COLO829 (cell line): ENCODE measurements at regions not wholly inside any gene's neighbourhood (a gene's known extent, or its start where the extent isn't known, plus 50 kb on each side); places are given as distances from the start of the nearest gene placed in this dataset.
"Not testable (repeated sequence)": the region's sequence is repeated elsewhere in the genome, so short reads cannot be mapped to it uniquely, and the experiment has no call there.

Experiments used
- DNase-seq: peaks from one replicate; pipeline ENCODE4 v3.0.0; 2012; ENCODE audit warnings: low spot score

DNA sequence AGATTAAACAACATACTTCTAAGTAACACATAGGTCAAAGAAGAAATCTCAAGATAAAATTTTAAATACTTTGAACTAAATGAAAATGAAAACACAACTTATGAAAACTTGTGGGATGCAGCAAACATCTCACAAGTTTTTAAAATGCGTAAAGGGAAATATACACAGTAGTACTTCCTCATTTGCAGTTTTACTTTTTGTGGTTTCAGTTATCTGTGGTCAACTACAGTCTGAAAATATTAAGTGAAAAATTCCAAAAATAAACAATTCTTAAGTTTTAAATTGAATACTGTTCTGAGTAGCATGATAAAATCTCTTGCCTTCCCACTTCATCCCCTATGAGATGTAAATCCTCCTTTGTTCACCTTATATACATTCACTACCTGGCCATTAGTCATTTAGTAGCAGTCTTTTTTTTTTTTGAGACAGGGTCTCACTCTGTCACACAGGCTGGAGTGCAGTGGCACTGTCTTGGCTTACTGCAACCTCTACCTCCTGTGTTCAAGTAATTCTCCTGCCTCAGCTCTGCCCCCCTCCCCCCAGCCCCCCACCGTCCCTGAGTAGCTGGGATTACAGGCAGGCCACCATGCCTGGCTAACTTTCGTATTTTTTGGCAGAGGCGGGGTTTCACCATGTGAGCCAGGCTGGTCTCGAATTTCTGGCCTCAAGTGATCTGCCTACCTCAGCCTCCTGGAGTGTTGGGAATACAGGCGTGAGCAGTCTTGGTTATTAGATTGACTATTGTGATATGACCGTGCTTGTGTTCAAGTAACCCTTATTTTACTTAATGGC, 154.6 kb upstream of the AHI1 start:
- DNase-seq = no peak

DNA sequence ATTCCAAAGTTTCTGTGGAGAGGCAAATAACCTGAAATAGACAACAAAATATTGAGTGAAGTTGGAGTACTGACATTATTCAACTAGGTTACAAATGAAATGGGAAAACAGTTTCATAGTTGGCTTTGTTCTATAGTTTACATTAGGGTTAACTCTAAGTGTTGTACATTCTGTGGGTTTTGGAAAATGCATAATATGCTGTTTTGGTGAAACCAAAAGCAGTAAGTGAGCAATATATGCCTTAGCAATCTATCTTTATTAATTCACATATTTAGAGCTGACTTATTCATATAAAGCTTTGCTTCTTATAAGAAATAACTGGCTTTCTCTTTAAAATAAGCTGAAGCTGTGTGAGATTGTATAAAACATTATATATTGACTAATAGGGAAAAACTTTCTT, 157.5 kb upstream of the AHI1 start:
- DNase-seq = no peak

DNA sequence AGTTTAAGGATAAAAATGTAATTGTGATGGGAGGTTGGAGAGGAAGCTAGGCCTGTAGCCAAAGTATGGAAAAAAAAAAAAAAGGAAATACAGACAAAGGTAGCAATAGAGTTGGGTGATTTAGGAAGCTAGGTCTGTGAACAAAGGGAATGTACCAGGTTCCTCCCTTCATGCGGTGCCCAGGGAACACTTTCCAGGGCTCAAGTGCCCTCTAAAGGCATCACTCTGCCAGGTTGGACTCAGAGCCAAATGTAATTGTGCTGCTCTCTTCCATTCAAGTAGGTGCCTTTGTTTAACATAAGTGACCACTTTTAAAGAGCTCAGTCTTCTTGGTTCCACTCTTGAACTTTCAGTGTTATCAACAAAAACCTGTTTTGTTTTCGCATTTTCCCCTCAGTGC, 159.7 kb upstream of the AHI1 start:
- DNase-seq = no peak

DNA sequence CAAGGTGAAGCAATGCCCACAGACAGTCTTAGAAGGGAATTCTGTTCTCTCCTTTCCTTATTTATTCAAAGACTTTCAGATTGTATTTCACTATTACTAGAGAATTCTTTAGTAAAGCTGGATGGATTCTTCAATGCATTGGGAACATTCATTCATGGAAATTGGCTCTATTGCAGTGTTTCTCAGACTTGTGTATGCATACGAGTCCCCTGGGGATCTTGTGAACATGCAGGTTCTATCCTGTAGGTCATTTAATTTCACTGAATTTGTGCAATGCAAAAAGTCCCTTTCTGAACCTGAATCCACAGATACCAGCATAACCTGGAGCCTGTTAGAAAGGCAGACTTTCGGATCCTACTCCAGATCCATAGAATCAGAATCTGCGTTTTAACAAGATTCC, 160.9 kb upstream of the AHI1 start:
- no peak for DNase-seq

DNA sequence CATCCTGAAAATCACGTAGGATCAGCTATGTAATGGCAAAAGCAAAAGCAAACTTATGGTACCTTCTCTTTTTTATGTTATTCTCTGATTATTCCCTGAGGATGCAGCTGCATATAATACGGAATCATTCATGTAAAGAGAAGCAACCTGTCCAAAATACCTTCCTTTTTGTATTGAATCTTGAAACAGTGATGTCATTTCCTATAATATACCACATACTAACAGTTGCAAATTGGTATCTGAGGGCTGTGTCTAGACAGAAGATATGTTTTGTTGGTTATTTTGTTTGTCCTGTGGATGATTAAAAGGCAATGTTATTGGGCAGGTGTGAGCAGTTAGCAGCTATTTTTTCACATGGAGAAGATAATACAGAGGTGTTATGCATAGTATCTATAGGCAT, 161.4 kb upstream of the AHI1 start:
- no peak for DNase-seq

DNA sequence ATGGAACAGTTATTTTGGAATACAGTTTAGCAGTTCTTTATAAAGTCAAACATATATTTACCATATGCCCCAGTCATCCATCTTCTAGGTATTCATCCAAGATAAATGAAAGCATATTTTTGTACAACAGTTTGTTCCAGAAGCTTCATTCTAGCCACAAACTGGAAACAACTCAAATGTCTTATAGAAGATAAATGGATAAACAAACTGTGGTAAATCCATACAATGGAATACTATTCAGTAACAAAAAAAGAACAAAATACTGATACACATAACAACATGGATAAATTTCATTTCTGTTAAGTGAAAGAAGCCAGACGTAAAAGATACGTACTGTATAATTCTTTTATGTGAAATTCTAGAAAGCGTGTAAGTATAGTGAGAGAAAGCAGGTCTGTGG, 167.0 kb upstream of the AHI1 start:
- no peak for DNase-seq

DNA sequence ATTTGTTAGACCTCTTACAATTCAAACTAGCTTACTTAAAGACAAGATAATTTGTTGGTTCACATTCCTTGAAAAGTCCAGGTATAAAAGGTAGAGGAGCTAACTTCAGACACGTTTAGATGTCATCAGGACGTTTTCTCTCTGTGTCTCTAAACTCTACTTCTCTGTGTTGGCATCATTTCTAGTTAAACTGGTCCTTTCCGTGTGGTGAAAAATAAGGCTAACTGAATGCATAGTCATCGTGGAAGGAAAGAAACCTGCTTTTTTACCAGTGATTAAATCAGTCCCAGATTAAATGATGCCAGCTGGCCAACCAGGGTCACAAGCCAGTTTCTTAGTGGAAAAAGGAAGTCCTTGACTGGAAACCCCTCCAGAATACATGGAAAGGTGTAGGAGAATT, 168.4 kb upstream of the AHI1 start:
- DNase-seq = no peak

DNA sequence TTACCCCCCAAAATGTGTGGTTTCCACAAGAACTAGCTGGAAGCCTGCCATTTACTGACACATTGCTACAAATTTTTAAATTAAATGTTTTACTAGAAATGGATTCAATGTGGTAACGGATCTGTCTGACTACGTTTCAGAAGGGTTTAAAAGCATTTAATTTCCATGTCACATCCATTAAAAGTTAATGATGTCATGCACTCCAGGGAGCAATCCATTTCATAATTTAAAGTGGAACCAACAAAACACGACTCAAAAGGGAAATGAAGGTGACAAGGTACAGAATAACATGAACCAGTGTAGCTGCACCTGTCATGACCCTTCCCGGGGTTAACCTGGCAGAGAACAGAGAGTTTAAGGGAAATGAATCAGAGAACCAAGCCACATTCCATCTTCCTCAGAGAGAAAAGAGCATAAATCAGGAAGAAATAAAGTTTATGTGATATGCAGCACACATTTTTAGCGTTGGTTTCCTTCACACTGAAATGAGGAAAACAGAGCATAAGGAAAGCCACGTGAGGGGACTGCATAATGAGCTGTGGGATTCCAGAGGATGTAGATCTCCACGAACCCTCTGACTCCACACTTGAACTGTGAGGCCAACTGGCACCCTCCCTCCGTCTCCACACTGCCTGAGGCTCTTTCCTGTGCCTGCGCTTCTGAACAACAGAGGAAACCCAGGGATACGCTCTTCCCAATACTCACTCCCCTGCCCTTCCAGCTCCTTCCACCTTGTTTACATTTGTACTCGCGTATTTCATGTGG, 170.3 kb upstream of the AHI1 start:
- DNase-seq = peak; percentile 30

DNA sequence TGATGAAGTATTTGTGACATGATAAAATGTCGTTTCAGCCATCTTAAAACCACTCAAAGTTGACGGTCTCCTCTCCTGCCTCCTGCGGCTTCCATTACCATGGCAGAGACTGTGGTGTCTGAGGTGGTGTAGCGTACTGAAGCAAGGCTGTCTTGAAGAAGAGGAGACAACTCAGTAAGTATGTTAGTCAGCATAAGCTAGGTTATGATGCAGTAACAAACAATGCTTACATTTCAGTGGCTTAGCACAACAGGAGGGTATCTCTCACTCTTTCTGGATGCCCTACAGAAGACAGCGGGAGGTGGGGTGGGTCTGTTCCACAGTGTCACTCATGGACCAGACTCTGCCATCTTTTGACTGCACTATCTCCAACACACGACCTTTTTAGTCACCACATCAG, 174.7 kb upstream of the AHI1 start:
- DNase-seq = no peak

DNA sequence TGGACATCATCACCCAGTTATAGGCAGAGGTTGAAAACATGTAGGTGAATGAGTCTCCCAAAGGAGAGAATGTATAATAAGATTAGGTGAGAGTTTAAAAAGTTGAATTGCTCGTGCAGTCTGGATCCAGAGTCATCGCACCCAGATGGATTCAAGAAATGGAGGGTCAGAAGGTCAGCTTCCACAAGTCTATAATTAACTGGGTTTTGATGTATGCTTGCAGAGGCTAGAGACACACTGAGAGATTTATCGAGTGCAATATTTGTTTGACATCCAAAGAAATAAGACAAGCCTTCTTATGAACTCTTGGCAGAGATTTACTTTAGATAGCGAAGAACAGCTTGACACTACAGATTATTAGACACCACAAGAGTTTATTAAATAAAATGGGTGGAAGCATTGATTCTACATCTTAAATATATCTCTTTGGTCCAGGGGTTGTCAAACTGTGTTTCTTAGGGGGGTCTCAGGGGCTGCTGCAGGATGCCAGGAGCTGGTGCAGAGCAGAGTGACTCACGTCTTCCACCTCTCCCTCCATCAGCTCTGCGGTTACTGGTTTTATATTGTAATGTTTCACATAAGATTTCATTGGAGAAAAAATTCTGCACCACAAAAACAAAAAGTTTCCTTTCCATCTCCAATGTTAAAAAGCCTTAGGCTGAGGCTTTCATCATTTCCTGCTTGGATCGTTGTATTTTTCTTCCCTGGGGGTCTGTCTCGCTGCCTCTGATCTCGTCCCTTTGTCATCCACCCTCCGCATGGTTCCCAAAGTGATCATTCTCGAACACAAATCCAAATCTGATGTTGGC, 176.2 kb upstream of the AHI1 start:
- no peak for DNase-seq

DNA sequence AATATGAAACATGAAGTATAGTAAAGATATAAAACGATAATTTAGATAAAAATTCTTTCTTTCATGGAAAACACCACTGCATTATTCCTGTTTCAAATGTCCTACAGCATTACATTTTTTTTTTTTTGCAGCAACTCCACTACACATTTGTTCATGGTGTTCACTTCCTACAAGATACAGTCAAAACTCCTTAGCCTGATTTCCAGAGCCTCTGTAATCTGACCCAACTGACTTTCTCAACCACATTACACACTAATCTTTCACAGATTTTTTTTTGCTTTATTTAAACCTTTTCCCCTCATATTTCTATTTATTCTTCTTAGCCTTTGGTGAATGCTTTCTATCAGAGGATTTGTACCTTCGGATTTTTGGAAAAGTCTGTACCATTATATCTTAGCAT, 176.5 kb upstream of the PDE7B start:
- DNase-seq = no peak

DNA sequence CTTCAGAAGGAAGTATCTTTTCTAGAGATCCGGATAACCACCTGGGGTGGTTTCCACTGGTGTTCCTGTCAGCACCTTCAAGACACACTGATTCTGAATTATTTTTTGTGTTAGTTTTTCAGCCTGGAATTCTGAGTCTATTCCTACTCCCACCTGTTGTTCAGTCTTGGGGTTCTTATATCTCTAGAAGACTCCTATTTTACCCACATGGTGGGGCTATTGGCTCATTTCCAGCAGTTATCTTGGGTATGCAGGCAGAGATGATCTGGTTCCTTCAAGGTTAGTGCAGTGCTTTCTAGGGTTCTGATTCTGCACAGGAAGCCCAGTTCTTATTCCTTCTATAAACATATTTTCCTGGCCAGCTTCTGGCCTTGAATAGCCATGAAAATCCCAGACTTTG, 175.6 kb upstream of the PDE7B start:
- DNase-seq = peak; percentile 13

DNA sequence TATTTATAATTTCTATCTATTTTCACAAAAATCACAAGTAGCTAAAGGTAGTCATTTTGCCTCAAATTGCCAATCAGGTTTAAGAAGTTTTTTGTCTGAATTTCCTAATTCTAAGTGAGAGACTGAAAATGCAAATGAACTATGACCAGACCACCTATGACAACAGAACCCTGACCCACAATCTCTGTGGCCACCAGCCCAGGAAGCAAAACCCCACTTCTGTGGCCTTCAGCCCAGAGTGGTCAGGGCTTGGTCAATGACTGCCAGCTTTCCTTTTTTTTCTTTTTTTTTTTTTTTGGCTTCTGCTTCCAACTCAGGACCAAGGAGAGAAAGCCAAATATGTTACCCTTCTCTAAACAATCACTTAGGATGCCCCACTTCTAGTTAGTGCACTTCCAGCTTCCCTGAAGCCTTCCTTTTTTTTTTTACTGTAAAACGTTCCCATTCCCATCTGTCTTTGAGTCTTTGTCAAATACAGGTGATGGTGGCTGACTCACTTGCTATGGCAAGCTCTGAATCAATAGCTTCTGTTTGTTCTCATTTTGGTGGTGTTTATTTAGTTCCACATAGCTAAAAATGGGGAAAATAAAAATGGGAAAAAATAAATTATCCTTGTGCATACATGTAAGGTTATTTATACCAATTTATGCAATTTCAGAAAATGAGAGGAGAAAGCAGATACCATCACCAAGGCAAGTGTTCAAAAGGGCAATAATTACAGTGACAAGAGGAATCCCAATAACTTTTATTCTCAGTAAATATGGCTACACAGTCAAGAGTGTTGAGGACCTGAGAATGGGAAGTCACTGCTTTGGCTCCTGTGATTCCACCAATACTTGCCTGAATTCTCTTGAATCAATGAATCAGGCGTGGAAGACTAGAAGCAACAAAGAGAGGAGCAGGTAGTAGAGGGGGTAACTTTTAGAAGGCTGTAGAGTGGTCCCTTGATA, 170.3 kb upstream of the PDE7B start:
- no peak for DNase-seq

DNA sequence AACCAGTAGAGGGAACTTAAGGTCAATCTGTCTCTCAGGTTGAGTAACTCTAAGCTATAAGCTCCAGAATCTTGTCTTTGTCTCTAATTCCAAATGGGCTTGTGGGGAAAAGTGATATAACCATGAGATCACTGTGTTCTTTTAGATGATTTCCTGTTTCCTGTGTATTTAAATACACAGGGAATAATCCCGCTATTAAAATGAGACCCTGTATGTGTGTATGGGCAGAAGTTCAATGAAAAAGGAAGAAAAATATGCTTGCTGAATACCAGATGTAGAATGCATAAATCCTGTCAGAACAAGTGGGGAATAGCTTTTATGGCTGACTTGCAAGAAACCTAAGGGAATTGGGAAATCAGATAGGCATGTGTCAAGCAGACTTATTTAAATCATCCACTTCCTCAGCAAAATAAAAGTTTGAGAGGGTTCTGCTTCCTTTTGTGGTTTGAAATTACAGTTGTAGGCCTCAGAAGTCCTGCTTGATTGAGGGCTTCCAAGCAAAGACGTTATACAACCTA, 164.7 kb upstream of the PDE7B start:
- DNase-seq = no peak

DNA sequence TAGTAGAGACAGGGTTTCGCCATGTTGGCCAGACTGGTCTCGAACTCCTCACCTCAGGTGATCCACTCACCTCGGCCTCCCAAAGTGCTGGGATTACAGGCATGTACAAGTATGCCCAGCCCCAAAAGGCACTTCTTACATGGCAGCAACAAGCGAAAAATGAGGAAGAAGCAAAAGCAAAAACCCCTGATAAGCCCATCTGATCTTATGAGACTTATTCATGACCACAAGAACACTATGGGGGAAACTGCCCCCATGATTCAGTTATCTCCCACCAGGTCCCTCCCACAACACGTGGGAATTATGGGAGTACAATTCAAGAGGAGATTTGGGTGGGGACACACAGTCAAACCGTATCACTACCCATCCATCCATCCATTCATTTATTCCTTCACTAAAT, 163.0 kb upstream of the PDE7B start:
- DNase-seq = not testable (repeated sequence)

DNA sequence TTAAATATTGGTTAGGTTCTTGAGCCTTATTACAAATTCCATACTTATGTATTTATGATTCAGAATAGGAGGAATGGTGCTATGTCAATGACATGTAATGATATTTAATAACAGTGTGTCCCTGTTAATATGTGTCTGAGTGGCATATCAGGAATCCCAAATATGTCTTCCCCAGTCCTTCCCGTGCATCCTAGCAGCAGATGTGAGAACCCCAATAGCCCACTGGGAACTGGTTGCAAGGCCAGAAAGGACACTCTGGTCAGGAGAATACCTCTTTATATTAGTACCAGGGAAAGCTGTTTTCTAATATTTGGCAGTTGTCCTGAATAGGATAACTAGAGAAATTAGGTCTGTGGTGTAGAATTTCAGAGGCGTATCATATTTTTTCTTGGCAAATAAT, 159.1 kb upstream of the PDE7B start:
- DNase-seq = no peak

DNA sequence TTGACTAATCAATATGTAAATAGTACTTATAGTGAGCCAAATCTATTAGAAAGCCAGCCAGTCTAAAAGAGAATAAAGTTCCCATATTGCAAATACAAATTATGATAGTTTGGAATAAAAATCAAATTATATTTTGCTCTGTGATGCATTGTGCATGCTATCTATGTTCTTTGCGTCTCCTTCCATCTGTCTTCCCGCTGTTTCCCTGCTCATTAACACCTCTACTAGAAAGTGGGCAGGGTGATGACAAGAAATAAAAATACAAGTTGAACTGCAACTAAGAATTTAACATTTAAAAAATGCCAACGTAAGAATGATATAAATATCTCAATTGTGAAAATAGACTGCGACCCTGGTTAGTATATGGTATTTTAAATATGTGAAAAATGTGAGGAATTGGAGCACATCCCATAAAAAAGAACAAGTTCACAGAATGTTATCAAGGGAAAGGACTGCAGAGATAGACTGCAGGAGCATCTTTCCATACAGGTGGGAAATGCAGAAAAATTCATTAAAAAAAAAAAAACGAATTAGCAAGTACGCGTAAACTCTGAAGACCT, 157.6 kb upstream of the PDE7B start:
- DNase-seq = no peak

DNA sequence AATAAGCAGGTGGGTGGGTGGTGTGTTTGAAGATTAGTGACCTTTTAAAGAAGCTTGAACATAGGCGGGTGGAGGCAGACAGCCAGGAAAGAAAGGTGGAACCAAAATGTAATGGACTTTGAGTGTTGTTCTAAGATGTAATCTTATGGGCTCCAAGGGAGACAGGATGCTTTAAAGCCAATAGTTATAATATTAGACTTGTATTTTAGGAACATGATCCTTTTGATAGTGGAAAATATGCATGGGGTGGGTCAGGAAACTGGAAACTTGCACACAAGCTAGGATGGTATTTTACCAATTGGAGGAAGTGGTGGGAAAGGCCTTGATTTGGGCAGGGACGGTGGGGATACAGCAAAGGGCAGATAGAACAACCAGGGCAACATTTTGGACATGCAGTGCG, 151.8 kb upstream of the PDE7B start:
- no peak for DNase-seq

DNA sequence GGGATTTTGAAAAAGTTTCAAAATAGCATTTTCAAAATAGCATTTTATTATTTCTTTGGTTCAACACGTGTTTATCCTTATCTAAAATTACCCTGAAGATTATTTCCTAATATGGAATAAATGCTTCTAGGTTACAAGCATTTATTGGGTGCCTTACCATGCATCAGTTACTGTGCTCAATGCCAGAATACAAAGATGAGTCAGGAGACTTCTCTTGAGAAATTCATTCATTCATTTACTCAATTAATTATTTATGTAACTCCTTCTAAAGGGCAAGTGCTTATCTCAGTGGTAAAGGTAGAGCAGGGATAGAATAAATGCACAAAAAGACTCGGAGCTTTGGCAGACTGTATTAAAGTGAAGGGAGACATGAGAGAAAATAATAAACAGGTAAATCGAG, 150.1 kb upstream of the PDE7B start:
- no peak for DNase-seq

DNA sequence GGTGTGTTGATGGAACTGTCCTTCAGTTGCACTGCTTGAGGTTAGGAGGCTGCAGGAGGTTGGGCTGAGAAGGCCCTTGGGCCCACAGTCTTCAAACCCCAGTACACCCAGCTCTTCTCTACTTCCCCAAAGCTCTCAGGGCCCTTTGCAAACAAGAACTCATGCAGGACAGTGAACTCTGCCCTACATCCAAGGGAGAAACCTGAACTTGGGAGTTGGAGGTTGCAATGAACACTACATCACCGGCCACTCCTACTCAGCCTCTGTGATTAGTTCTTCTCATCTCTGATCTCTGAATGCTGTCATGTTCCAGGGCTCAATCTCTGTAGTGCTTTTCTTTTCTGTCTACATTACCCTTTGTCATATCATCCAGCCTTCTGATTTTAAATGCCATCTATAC, 148.5 kb upstream of the PDE7B start:
- DNase-seq = no peak

DNA sequence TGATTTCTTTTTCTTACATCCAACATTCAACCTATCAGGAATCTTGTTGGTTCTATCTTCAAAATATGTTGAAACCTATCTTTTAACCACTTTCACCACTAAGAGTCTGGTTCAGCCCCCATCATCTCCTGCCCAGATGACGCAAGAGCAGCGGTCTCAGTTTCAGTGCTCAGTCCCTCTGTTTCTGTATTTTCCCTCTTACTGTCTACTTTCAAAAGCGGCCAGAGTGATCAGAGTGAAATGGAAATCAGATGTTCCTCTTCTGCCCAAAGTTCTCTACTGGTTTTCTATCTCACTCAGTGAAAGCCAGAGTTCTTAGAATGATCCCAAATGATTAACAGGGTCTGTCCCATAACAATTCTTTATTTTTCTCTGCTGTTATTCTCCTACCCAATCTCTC, 147.9 kb upstream of the PDE7B start:
- no peak for DNase-seq
